ENCODE measurements at regions not wholly inside any gene's neighbourhood (a gene's known extent, or its start where the extent isn't known, plus 50 kb on each side); places are given as distances from the start of the nearest gene placed in this dataset.
A peak's percentile ranks its signal among the peaks of the same experiment; 100 is the strongest.

- no peak for TF ChIP-seq CTCF (conservative IDR thresholded peaks at IDR 0.05; ENCODE audit: low read length)
- no peak overlapping the region for H3K4me3 ChIP-seq (ENCODE audit: low read length)
- no peak for DNase-seq (ENCODE audit: low read depth)
These were observed 396.6 kb upstream of the ZNF608 start for GRCh38 chr5:125143011-125143410.

- H3K4me3 ChIP-seq (ENCODE audit: low read length), result no peak overlapping the region
- TF ChIP-seq CTCF (conservative IDR thresholded peaks at IDR 0.05; ENCODE audit: low read length), result no peak
- no peak for DNase-seq (ENCODE audit: low read depth)
These were observed 401.6 kb upstream of the ZNF608 start for GRCh38 chr5:125148076-125148475.

DNA sequence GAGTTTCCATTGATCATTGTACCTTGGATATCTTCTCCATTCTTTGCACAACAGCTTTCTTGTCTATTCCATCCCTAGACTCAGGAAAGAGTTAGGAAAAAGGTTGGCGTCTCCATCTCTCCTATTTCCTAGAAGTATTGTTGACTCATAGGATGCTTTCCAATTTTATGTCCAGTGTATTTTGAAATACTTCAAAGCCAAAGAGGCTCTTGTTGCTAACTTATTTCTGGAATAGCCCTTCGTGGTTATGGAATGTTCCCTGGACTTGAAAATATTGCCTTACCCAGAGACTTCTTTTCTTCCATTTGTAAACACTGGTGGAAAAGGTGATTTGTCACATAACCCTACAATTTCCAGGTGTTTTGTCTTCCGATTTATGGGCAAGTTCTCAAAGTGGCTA, 402.3 kb upstream of the ZNF608 start:
- no peak for TF ChIP-seq CTCF (conservative IDR thresholded peaks at IDR 0.05; ENCODE audit: low read length)

GRCh38 chr5:125149110-125149509, 402.7 kb upstream of the ZNF608 start:
- no peak overlapping the region for H3K4me3 ChIP-seq (ENCODE audit: low read length)
- TF ChIP-seq CTCF (conservative IDR thresholded peaks at IDR 0.05; ENCODE audit: low read length), result no peak
- no peak for DNase-seq (ENCODE audit: low read depth)

More for the DNA sequence above, 402.3 kb upstream of the ZNF608 start:
- no peak overlapping the region for H3K4me3 ChIP-seq (ENCODE audit: low read length)
- peak; percentile 43 for DNase-seq (ENCODE audit: low read depth)

DNA sequence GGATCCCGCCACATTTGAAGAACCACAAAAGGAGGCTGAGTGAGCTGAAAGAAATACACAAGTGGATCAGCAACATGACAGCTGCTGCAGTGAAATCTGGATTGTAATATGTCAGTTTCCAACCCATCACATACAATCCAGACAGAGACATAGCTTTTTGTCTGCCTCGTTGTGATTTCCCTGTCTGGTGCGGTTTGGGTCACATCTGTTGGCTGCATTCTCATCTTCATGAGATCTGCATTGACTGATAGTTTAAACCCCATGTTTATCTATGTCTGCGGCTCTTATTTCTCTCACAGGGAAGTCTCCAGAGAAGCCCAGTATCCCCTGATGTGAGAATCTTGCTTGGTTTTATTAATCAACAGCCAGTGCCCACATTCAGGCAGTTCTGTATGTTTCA, 403.1 kb upstream of the ZNF608 start:
- no peak overlapping the region for H3K4me3 ChIP-seq (ENCODE audit: low read length)
- no peak for DNase-seq (ENCODE audit: low read depth)
- no peak for TF ChIP-seq CTCF (conservative IDR thresholded peaks at IDR 0.05; ENCODE audit: low read length)

GRCh38 chr5:125150041-125150669, 403.7 kb upstream of the ZNF608 start:
- no peak for TF ChIP-seq CTCF (conservative IDR thresholded peaks at IDR 0.05; ENCODE audit: low read length)
- no peak for DNase-seq (ENCODE audit: low read depth)
- no peak overlapping the region for H3K4me3 ChIP-seq (ENCODE audit: low read length)

GRCh38 chr5:125151150-125151900, 404.9 kb upstream of the ZNF608 start:
- DNase-seq (ENCODE audit: low read depth), result no peak
- H3K4me3 ChIP-seq (ENCODE audit: low read length), result no peak overlapping the region
- TF ChIP-seq CTCF (conservative IDR thresholded peaks at IDR 0.05; ENCODE audit: low read length), result no peak
